ENCODE measurements at regions not wholly inside any gene's neighbourhood (a gene's known extent, or its start where the extent isn't known, plus 50 kb on each side); places are given as distances from the start of the nearest gene placed in this dataset.
"Not testable (repeated sequence)": the region's sequence is repeated elsewhere in the genome, so short reads cannot be mapped to it uniquely, and the experiment has no call there.

- ATAC-seq (ENCODE audit: low FRiP score) (no peak), DNase-seq (no peak)
- no peaks in the 10 kb centered on the region for H3K27me3 ChIP-seq (ENCODE audit: control insufficient read depth in 1 of 2, insufficient read depth in 2 of 2, low read length in 1 of 2)
- H3K4me3 ChIP-seq (ENCODE audit: low read length in 2 of 2), result no peak overlapping the region
- WGBS, 2 donors, result 24 to 26% methylated on average over 4 of the region's 4 CpGs
- no peaks in the 10 kb centered on the region for H3K4me1 ChIP-seq (ENCODE audit: control insufficient read depth in 1 of 2, insufficient read depth in 2 of 2, low read length in 2 of 2)
- H3K27ac ChIP-seq (ENCODE audit: low read depth in 1 of 2, low read length in 2 of 2), result no peak overlapping the region
- H3K9me3 ChIP-seq (ENCODE audit: control insufficient read depth, low read length), result no peaks in the 10 kb centered on the region
- no peaks in the 10 kb centered on the region for H3K36me3 ChIP-seq (ENCODE audit: control insufficient read depth in 1 of 2, insufficient read depth in 2 of 2, low read length in 1 of 2)
- intact Hi-C loops (cut with DNase I), result no loop called here
Observed at GRCh38 chr13:55013051-55013450, 1984.4 kb downstream of the OLFM4 start.

GRCh38 chr13:55029280-55029679 is 2000.7 kb downstream of the OLFM4 start:
- no peak overlapping the region for H3K27ac ChIP-seq (ENCODE audit: low read depth in 1 of 2, low read length in 2 of 2)
- no peaks in the 10 kb centered on the region for H3K9me3 ChIP-seq (ENCODE audit: control insufficient read depth, low read length)
- no peaks in the 10 kb centered on the region for H3K36me3 ChIP-seq (ENCODE audit: control insufficient read depth in 1 of 2, insufficient read depth in 2 of 2, low read length in 1 of 2)
- ATAC-seq (ENCODE audit: low FRiP score) (no peak), DNase-seq (no peak)
- H3K4me1 ChIP-seq (ENCODE audit: control insufficient read depth in 1 of 2, insufficient read depth in 2 of 2, low read length in 2 of 2), result no peaks in the 10 kb centered on the region
- WGBS, 2 donors, result 85 to 88% methylated on average over 2 of the region's 2 CpGs
- no peak overlapping the region for H3K4me3 ChIP-seq (ENCODE audit: low read length in 2 of 2)
- intact Hi-C loops (cut with DNase I), result no loop called here
- no peaks in the 10 kb centered on the region for H3K27me3 ChIP-seq (ENCODE audit: control insufficient read depth in 1 of 2, insufficient read depth in 2 of 2, low read length in 1 of 2)

GRCh38 chr13:55038230-55038629 is 2009.6 kb downstream of the OLFM4 start:
- no peaks in the 10 kb centered on the region for H3K4me1 ChIP-seq (ENCODE audit: control insufficient read depth in 1 of 2, insufficient read depth in 2 of 2, low read length in 2 of 2)
- H3K36me3 ChIP-seq (ENCODE audit: control insufficient read depth in 1 of 2, insufficient read depth in 2 of 2, low read length in 1 of 2), result no peaks in the 10 kb centered on the region
- no peak for ATAC-seq (ENCODE audit: low FRiP score)

GRCh38 chr13:55053891-55054550 is 2025.4 kb downstream of the OLFM4 start:
- DNase-seq; H3K4me3 ChIP-seq (ENCODE audit: low read length in 2 of 2); H3K27me3 ChIP-seq (ENCODE audit: control insufficient read depth in 1 of 2, insufficient read depth in 2 of 2, low read length in 1 of 2); H3K9me3 ChIP-seq (ENCODE audit: control insufficient read depth, low read length); H3K27ac ChIP-seq (ENCODE audit: low read depth in 1 of 2, low read length in 2 of 2); H3K4me1 ChIP-seq (ENCODE audit: control insufficient read depth in 1 of 2, insufficient read depth in 2 of 2, low read length in 2 of 2); ATAC-seq (ENCODE audit: low FRiP score); intact Hi-C loops (cut with DNase I); H3K36me3 ChIP-seq (ENCODE audit: control insufficient read depth in 1 of 2, insufficient read depth in 2 of 2, low read length in 1 of 2): not testable (repeated sequence)
- 92% methylated on average over 24 of the region's 24 CpGs for WGBS, 2 donors

More at GRCh38 chr13:55038230-55038629, 2009.6 kb downstream of the OLFM4 start:
- 47 to 48% methylated on average over 1 of the region's 1 CpG for WGBS, 2 donors
- Histone ChIP-seq H3K9me3 (ENCODE audit: control insufficient read depth, low read length) (no peaks in the 10 kb centered on the region), H3K27ac (ENCODE audit: low read depth in 1 of 2, low read length in 2 of 2) (no peak overlapping the region), H3K27me3 (ENCODE audit: control insufficient read depth in 1 of 2, insufficient read depth in 2 of 2, low read length in 1 of 2) (no peaks in the 10 kb centered on the region), H3K4me3 (ENCODE audit: low read length in 2 of 2) (no peak overlapping the region)
- intact Hi-C loops (cut with DNase I), result no loop called here
- no peak for DNase-seq

- H3K36me3 ChIP-seq (ENCODE audit: control insufficient read depth in 1 of 2, insufficient read depth in 2 of 2, low read length in 1 of 2); ATAC-seq (ENCODE audit: low FRiP score); H3K9me3 ChIP-seq (ENCODE audit: control insufficient read depth, low read length); H3K27ac ChIP-seq (ENCODE audit: low read depth in 1 of 2, low read length in 2 of 2); DNase-seq; H3K4me3 ChIP-seq (ENCODE audit: low read length in 2 of 2); intact Hi-C loops (cut with DNase I); H3K27me3 ChIP-seq (ENCODE audit: control insufficient read depth in 1 of 2, insufficient read depth in 2 of 2, low read length in 1 of 2); H3K4me1 ChIP-seq (ENCODE audit: control insufficient read depth in 1 of 2, insufficient read depth in 2 of 2, low read length in 2 of 2): not testable (repeated sequence)
- WGBS, 2 donors, result 83 to 89% methylated on average over 3 of the region's 3 CpGs
Observed at GRCh38 chr13:55055666-55056065, 2027.1 kb downstream of the OLFM4 start.

GRCh38 chr13:55062662-55063061 is 2034.0 kb downstream of the OLFM4 start:
- Histone ChIP-seq H3K36me3 (ENCODE audit: control insufficient read depth in 1 of 2, insufficient read depth in 2 of 2, low read length in 1 of 2) (no peaks in the 10 kb centered on the region), H3K27ac (ENCODE audit: low read depth in 1 of 2, low read length in 2 of 2) (no peak overlapping the region), H3K4me1 (ENCODE audit: control insufficient read depth in 1 of 2, insufficient read depth in 2 of 2, low read length in 2 of 2) (no peaks in the 10 kb centered on the region), H3K9me3 (ENCODE audit: control insufficient read depth, low read length) (no peaks in the 10 kb centered on the region), H3K4me3 (ENCODE audit: low read length in 2 of 2) (no peak overlapping the region), H3K27me3 (ENCODE audit: control insufficient read depth in 1 of 2, insufficient read depth in 2 of 2, low read length in 1 of 2) (no peaks in the 10 kb centered on the region)
- DNase-seq (no peak), ATAC-seq (ENCODE audit: low FRiP score) (no peak)
- WGBS, 2 donors, result 86% methylated on average over 7 of the region's 7 CpGs
- intact Hi-C loops (cut with DNase I), result no loop called here

- no peak overlapping the region for H3K27ac ChIP-seq (ENCODE audit: low read depth in 1 of 2, low read length in 2 of 2)
- DNase-seq (no peak), ATAC-seq (ENCODE audit: low FRiP score) (no peak)
- intact Hi-C loops (cut with DNase I), result no loop called here
- no peaks in the 10 kb centered on the region for H3K27me3 ChIP-seq (ENCODE audit: control insufficient read depth in 1 of 2, insufficient read depth in 2 of 2, low read length in 1 of 2)
- H3K9me3 ChIP-seq (ENCODE audit: control insufficient read depth, low read length), result no peaks in the 10 kb centered on the region
- no peaks in the 10 kb centered on the region for H3K36me3 ChIP-seq (ENCODE audit: control insufficient read depth in 1 of 2, insufficient read depth in 2 of 2, low read length in 1 of 2)
- WGBS, 2 donors, result 50 to 54% methylated on average over 1 of the region's 1 CpG
- no peak overlapping the region for H3K4me3 ChIP-seq (ENCODE audit: low read length in 2 of 2)
- H3K4me1 ChIP-seq (ENCODE audit: control insufficient read depth in 1 of 2, insufficient read depth in 2 of 2, low read length in 2 of 2), result no peaks in the 10 kb centered on the region
Observed at GRCh38 chr13:55067946-55068345, 2039.3 kb downstream of the OLFM4 start.

GRCh38 chr13:55069746-55070145 is 2041.1 kb downstream of the OLFM4 start:
- WGBS, 2 donors, result 91% methylated on average over 1 of the region's 1 CpG
- intact Hi-C loops (cut with DNase I), result no loop called here
- Histone ChIP-seq H3K4me3 (ENCODE audit: low read length in 2 of 2) (no peak overlapping the region), H3K36me3 (ENCODE audit: control insufficient read depth in 1 of 2, insufficient read depth in 2 of 2, low read length in 1 of 2) (no peaks in the 10 kb centered on the region), H3K27me3 (ENCODE audit: control insufficient read depth in 1 of 2, insufficient read depth in 2 of 2, low read length in 1 of 2) (no peaks in the 10 kb centered on the region), H3K27ac (ENCODE audit: low read depth in 1 of 2, low read length in 2 of 2) (no peak overlapping the region), H3K9me3 (ENCODE audit: control insufficient read depth, low read length) (no peaks in the 10 kb centered on the region), H3K4me1 (ENCODE audit: control insufficient read depth in 1 of 2, insufficient read depth in 2 of 2, low read length in 2 of 2) (no peaks in the 10 kb centered on the region)
- no peak for DNase-seq
- no peak for ATAC-seq (ENCODE audit: low FRiP score)

- H3K9me3 ChIP-seq (ENCODE audit: control insufficient read depth, low read length), result no peaks in the 10 kb centered on the region
- intact Hi-C loops (cut with DNase I), result no loop called here
- H3K27me3 ChIP-seq (ENCODE audit: control insufficient read depth in 1 of 2, insufficient read depth in 2 of 2, low read length in 1 of 2), result no peaks in the 10 kb centered on the region
- ATAC-seq (ENCODE audit: low FRiP score) (no peak), DNase-seq (no peak)
- 82 to 84% methylated on average over 3 of the region's 3 CpGs for WGBS, 2 donors
- no peak overlapping the region for H3K4me3 ChIP-seq (ENCODE audit: low read length in 2 of 2)
- H3K27ac ChIP-seq (ENCODE audit: low read depth in 1 of 2, low read length in 2 of 2), result no peak overlapping the region
- H3K4me1 ChIP-seq (ENCODE audit: control insufficient read depth in 1 of 2, insufficient read depth in 2 of 2, low read length in 2 of 2), result no peaks in the 10 kb centered on the region
- H3K36me3 ChIP-seq (ENCODE audit: control insufficient read depth in 1 of 2, insufficient read depth in 2 of 2, low read length in 1 of 2), result no peaks in the 10 kb centered on the region
Observed at GRCh38 chr13:55073000-55073399, 2044.4 kb downstream of the OLFM4 start.

All from aorta (tissue), 5 donors.